Gastroesophageal sphincter (tissue), 4 donors: ENCODE measurements at regions not wholly inside any gene's neighbourhood (a gene's known extent, or its start where the extent isn't known, plus 50 kb on each side); places are given as distances from the start of the nearest gene placed in this dataset.

ENCODE experiments used
- ATAC-seq: fragments of 150-250 bp; one replicate; pipeline ENCODE4 v1.9.1; 2016; ENCODE audit warnings: mild to moderate bottlenecking, moderate library complexity
- H3K27ac ChIP-seq, 4 donors: fragments of 200-600 bp; sonication (generic) in 3 of 4; 1 replicate in 3 of 4; 2 replicates in 1 of 4; pipeline ENCODE4 v1.5.1; 2016 to 2019
- H3K27me3 ChIP-seq: fragments of 200-600 bp; sonication (generic); one replicate; pipeline ENCODE4 v1.5.1; 2019
- H3K36me3 ChIP-seq, 2 donors: fragments of 200-600 bp; sonication (generic); one replicate each; pipeline ENCODE4 v1.5.1; 2019; ENCODE audit warnings: control low read depth in 1 of 2
- H3K4me1 ChIP-seq, 3 donors: fragments of 200-600 bp; sonication (generic); 1 replicate in 2 of 3; 2 replicates in 1 of 3; pipeline ENCODE4 v1.5.1; 2016 to 2019; ENCODE audit warnings: control low read depth in 2 of 3
- H3K4me3 ChIP-seq, 2 donors: fragments of 200-600 bp; sonication (generic); one replicate each; pipeline ENCODE4 v1.5.1; 2019; ENCODE audit warnings: mild to moderate bottlenecking in 1 of 2, moderate library complexity in 1 of 2
- H3K9me3 ChIP-seq, 3 donors: fragments of 200-600 bp; sonication (generic); one replicate each; pipeline ENCODE4 v1.5.1; 2017 to 2019; ENCODE audit warnings: control low read depth in 2 of 3
- CTCF ChIP-seq, 4 experiments: fragments of 200-600 bp in 2 of 4; fragments of 450-650 bp in 2 of 4; sonication (generic) in 1 of 4; IDR thresholded peaks; one replicate each; pipeline ENCODE4 v1.5.1; 2017 to 2019; ENCODE audit warnings: antibody characterized with exemption in 4 of 4, mild to moderate bottlenecking in 2 of 4, moderate library complexity in 2 of 4
- EP300 ChIP-seq: sonication (generic); formaldehyde crosslinking; IDR thresholded peaks from one replicate; pipeline ENCODE4 v1.6.1; 2017; ENCODE audit warnings: antibody characterized with exemption, mild to moderate bottlenecking
- POLR2A ChIP-seq, 2 donors: fragments of 450-650 bp; IDR thresholded peaks; one replicate each; pipeline ENCODE4 v1.6.1; 2017; ENCODE audit warnings: antibody characterized with exemption in 2 of 2, mild to moderate bottlenecking in 2 of 2, moderate library complexity in 1 of 2
- POLR2AphosphoS5 ChIP-seq: sonication (generic); formaldehyde crosslinking; IDR thresholded peaks from one replicate; pipeline ENCODE4 v1.6.1; 2017; ENCODE audit warnings: antibody characterized with exemption
- WGBS, 2 donors: methylation state at CpG; one replicate each; pipeline ENCODE4 v1.1.5; 2018; ENCODE audit warnings: low coverage in 1 of 2; 5-methylcytosine and 5-hydroxymethylcytosine counted together

GRCh38 chr13:106701771-106702341 is 133.9 kb upstream of the ARGLU1 start:
- Histone ChIP-seq H3K27me3 (no peaks in the 10 kb centered on the region), H3K36me3 (no peaks in the 10 kb centered on the region), H3K9me3 (no peaks in the 10 kb centered on the region), H3K27ac (peak overlapping the region in 1 of 4 donors; percentile 47), H3K4me3 (no peak overlapping the region), H3K4me1 (no peaks in the 10 kb centered on the region)
- ATAC-seq = no peak
- WGBS, 2 donors = 69 to 70% methylated on average over 14 to 16 of the region's 17 CpGs
- TF ChIP-seq CTCF (IDR thresholded peaks at IDR 0.05) (no peak), EP300 (no peak), POLR2A (IDR thresholded peaks at IDR 0.05) (no peak), POLR2AphosphoS5 (no peak)

- Histone ChIP-seq H3K36me3 (no peaks in the 10 kb centered on the region), H3K4me1 (no peaks in the 10 kb centered on the region), H3K27ac (no peak overlapping the region), H3K27me3 (no peaks in the 10 kb centered on the region), H3K9me3 (no peaks in the 10 kb centered on the region), H3K4me3 (no peak overlapping the region)
- WGBS, 2 donors = 66% methylated on average over 4 of the region's 4 CpGs
- TF ChIP-seq CTCF (IDR thresholded peaks at IDR 0.05) (no peak), POLR2AphosphoS5 (no peak), EP300 (no peak), POLR2A (IDR thresholded peaks at IDR 0.05) (no peak)
- no peak for ATAC-seq
Measured at GRCh38 chr13:106700439-106700838, 132.5 kb upstream of the ARGLU1 start.

- ATAC-seq = no peak
- H3K27me3 ChIP-seq = no peaks in the 10 kb centered on the region
- H3K4me3 ChIP-seq = no peak overlapping the region
- no peaks in the 10 kb centered on the region for H3K9me3 ChIP-seq
- no peaks in the 10 kb centered on the region for H3K36me3 ChIP-seq
- no peak overlapping the region for H3K27ac ChIP-seq
- no peaks in the 10 kb centered on the region for H3K4me1 ChIP-seq
- no peak for TF ChIP-seq POLR2A (IDR thresholded peaks at IDR 0.05)
- no peak for TF ChIP-seq CTCF (IDR thresholded peaks at IDR 0.05)
- TF ChIP-seq EP300 = no peak
- no peak for TF ChIP-seq POLR2AphosphoS5
- WGBS, 2 donors = 91 to 92% methylated on average over 5 to 8 of the region's 8 CpGs
Measured at GRCh38 chr13:106700007-106700406, 132.1 kb upstream of the ARGLU1 start.

- H3K27me3 ChIP-seq = no peaks in the 10 kb centered on the region
- ATAC-seq = no peak
- H3K4me1 ChIP-seq = no peaks in the 10 kb centered on the region
- 63 to 95% methylated on average over 3 to 5 of the region's 5 CpGs for WGBS, 2 donors
- H3K36me3 ChIP-seq = no peaks in the 10 kb centered on the region
- TF ChIP-seq POLR2A (IDR thresholded peaks at IDR 0.05) (no peak), CTCF (IDR thresholded peaks at IDR 0.05) (no peak), POLR2AphosphoS5 (no peak), EP300 (no peak)
- H3K27ac ChIP-seq = no peak overlapping the region
- H3K4me3 ChIP-seq = no peak overlapping the region
- H3K9me3 ChIP-seq = no peaks in the 10 kb centered on the region
Measured at GRCh38 chr13:106699311-106699710, 131.4 kb upstream of the ARGLU1 start.

GRCh38 chr13:106696719-106697118 is 128.8 kb upstream of the ARGLU1 start:
- Histone ChIP-seq H3K4me3 (no peak overlapping the region), H3K9me3 (no peaks in the 10 kb centered on the region), H3K4me1 (no peaks in the 10 kb centered on the region), H3K27me3 (no peaks in the 10 kb centered on the region), H3K36me3 (no peaks in the 10 kb centered on the region), H3K27ac (no peak overlapping the region)
- WGBS, 2 donors = 73 to 81% methylated on average over 2 of the region's 2 CpGs
- TF ChIP-seq EP300 (no peak), CTCF (IDR thresholded peaks at IDR 0.05) (no peak)
- no peak for ATAC-seq
